Glomerular visceral epithelial cell (primary cell): ENCODE measurements at regions not wholly inside any gene's neighbourhood (a gene's known extent, or its start where the extent isn't known, plus 50 kb on each side); places are given as distances from the start of the nearest gene placed in this dataset.

ENCODE experiments used
- DNase-seq: peaks from one replicate; pipeline ENCODE4 v3.0.0-alpha.2; 2016; ENCODE audit errors: extremely low spot score

DNA sequence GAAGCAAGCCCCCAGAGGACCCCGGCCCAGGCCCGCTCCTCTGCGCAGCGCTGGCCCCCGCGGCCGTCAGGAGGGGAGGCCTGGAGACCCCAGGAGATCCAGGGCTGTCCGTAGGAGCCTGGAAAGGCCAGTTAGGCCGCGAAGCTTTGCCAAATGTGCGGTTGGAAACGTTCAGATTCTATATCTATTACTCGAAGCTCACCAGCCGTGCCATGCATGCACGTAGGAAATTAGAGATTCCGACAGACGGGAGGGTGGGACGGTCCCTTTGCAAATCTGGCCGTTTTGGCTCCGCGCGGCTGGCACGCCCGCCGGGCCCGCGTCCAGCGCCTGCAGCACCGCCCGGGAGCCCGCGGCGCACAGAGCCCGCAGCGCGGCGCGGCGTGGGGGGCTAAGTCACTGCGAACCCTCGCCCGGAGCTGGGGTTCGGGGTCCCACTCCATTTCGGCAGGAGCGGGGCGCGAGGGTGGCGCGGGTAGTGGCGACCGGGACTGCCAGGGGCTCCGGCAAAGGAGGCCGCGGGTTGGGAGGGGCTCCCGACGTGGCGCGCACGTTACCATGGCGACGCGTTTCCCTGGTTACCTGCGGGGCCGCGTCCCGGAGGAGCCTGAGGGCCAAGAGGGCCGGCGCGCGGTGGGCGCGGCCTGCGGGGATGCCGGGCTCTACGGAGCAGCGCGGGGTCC lies 488.6 kb upstream of the SMIM21 start:
- DNase-seq, result no peak

DNA sequence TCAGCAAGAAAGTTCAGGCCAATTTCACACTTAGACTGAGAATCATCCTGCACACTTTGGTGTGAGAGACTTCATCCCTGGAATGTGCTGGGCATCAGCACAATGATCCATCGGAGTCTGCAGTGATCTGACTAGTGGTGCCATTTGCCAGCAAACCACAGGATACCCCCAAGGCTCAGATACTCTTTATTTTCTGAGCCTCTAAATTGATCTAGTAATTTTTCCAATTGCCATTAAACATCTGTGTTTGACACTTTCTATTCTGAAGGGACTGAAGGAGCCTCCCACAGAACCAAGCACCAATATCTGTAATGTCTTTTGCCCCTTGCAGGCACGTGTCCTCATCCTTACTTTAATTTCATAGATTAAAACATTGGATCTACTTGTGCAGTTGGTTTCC lies 485.3 kb upstream of the SMIM21 start:
- DNase-seq, result no peak

DNA sequence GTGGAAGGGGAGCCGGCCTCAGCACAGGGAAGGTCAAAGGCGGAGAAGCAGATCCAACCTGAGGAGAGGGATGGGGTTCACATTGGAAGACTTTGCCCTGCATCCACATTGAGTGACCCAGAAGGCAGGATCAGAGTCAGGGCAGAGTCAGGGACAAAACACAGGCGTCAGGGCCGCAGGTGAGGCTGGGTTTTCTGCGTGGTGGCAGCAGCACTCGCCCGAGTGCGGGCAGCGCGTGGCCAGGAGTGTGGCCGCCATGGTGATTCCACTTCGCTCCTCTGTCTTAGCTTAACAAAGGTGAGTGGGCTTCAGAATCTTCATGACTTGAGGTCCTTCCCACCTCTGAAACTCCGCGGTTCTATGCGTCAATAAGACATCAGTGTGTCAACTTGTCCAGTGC lies 476.9 kb upstream of the SMIM21 start:
- DNase-seq, result no peak

DNA sequence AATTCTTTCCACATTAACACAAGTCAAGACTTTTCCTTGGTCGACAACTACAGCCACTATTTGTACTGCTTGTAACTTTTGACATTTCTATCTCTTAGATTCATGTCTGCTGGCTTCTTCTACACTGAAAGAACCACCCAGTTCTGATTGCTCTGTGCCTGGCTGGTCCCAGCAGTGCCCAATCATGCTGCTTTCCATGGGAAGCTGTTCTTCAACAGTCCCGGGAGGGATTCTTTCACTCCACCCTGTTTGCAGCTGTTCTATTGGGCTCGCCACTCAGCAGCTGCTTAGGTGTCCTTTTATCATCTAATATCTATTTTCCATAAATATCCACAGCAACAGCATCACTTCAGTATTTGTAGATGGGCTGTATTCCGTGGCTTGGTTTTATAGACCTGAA lies 471.1 kb upstream of the SMIM21 start:
- DNase-seq, result no peak

DNA sequence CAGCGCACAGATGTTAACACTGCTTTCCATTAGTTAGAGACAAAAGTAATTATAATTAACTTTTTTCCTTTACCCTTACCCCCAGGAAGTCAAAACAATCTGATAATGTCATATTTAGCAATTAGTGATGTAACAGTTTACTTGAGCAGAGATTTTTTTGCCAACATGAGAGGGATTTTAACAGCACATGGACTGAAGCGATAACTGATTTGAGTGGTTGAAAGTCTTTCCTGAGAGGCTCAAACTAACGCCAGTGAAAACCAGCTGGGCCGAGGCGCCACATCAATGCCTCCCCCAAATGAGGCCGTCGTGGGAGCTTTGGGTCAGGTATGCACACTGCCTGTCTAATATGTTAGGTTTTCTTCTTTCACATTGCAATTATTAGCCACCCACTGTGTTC lies 469.9 kb upstream of the SMIM21 start:
- DNase-seq, result no peak

DNA sequence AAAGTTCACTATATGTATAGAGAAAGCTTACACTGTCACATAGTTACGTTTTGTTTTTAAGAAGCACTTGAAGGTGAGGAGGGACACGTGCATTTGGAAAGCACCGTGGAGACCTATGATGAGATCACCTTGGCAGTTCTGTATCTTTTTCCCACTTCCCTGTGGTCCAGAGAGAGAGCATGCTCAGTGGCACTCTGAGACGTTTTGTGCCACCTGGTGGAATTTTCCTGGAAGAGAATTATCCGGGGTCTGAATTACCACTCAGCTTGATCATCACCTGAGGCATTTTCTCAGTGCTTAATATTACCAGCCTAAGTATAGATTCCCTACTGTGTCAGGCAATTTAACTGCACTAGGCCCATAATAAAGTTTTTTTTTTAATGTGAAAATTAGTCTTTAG lies 469.4 kb upstream of the SMIM21 start:
- no peak for DNase-seq

DNA sequence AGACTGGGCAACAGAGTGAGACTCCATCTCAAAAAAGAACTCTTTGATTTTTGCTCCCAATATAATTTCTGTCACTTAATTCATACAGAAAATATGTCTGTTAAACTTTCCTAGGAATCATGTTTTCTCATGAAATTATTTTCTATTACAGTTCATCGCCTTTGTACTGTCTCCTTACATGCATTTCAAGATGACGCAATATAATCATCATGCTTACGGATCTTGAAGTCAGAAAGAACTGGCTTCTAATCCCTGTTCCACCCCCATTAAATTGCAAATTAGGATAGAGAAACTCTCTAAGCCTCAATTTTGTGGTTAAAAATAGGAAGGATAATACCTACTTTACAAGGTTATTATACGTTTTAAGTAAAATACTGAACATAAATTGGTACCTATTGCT lies 467.6 kb upstream of the SMIM21 start:
- DNase-seq, result no peak

DNA sequence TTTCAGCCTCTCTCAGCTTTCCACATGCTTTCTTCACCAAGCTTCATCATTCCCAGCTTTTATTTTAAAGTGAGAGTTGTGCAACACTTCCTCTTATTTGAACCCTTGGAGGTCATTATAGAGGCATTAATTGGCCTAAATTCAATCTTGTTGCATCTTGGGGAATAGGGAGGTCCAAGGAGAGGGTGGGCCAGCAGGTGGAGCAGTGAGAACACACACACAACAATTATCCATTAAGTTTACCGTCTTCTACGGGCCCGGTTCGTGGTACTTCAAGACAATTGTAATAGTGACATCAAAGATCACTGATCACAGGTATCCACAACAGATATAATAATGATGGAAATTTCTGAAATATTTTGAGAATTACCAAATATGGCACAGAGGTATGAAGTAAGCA lies 457.2 kb upstream of the SMIM21 start:
- no peak for DNase-seq

DNA sequence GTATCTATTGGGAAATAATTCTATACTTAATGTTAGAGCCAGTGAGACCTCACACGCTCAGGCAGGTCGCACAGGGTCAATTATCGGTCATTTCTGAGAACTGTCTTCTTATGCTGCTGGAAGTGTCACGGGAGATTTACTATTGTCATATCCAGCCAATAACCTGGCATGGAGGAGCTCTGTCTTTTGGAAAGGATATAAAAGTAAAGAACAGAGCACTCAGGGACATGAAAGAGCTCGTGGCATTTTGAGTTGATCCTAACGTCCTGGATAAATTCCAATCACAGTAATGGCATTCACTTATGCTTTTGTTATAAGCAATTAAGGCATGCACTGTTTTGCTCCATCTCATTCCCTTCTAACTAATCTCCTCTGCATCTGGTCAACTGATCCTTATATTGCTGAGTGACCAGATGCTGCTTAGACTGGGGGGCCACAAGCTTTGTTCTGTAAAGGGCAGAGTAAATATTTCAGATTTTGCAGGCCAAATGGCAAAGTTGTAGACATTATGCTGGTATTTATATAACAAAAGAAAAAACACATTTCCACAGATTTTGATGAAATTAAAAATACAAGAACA lies 453.5 kb upstream of the SMIM21 start:
- no peak for DNase-seq

DNA sequence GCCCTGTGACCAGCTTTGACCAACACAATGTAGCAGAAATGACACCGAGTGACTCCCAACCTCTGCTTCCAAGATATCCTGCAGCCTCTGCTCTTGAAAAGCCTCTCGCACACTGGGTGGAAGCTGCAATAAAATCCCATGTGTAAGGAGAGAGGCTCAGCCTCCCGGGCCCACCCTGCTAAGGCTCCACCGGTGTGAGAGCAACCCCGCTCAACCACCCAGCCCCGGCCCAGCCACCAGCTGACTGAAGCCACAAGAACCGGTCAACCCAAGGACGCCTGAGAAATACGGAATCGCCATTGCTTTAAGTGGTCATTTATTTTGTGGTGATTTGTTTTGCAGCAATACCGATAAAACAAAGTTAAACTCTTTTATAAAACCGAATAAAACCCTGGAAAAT lies 452.8 kb upstream of the SMIM21 start:
- no peak for DNase-seq

DNA sequence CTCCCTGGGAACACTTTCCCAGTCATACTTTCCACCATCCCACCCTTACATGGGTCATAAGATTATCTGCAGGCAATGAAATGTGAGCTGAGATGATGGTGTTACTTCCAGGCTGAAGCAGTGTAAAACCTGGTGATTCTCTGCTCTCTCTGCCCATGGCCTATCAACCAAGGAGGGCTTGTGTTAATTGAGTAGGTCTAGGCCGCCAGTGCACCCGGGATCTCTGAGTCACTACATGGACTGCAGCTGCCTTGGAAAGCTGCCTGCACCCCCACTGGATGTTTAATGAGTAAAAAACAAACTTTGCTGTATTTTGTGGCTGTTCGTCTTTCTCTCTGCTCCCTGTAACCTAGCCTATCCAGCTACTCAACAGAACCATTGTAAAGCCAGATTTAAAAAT lies 451.7 kb upstream of the SMIM21 start:
- DNase-seq, result no peak

DNA sequence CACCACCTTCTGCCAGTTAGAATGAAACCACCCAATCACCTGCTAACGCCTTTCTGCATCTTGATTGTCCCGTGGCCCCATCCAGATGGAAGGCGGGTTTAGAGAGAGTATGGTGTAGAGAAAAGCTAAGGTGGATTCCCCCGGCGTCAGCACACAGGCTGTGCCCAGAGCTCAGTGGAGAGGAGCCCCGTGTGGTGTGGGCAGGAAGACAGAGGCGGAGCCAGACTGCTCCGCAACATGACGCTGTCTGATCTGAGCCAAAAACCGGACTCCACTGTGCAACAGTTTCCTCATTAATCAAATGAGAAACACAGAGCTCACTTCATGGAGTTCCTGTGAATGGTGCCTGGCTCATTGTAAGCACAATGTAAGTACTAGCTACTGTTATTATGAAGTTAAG lies 448.1 kb upstream of the SMIM21 start:
- no peak for DNase-seq

DNA sequence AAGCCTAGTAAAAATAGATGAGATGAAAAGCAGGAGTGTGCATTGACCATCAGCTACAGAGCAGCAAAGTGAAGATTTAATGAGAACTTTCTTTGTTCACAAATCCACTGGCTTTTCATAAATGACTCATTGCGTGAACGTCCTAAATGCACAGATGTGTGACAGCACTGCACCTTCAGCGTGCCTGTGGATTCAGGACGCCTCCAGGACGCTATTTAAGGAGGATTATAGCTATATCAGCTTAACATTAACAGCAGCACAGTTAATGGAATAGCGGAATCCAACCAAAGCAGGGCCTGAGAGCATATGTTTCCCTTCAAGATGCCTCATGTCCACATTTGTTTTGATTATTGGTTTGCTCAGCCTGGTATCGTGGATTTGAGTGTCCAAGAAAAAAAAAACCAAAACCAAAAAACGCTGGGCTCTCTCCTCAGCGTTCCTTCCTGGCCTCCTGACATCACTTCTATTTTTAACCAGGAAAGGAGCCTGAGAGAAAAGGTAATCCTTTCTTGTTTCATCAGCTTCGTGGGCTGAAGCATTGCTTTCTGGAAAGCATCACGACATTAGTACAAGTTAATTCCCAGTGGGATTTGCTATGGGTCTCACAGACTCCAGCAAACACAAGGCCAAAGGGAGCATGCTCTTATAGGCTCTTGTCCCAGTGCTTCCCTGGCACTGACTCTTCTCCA lies 447.0 kb upstream of the SMIM21 start:
- no peak for DNase-seq

DNA sequence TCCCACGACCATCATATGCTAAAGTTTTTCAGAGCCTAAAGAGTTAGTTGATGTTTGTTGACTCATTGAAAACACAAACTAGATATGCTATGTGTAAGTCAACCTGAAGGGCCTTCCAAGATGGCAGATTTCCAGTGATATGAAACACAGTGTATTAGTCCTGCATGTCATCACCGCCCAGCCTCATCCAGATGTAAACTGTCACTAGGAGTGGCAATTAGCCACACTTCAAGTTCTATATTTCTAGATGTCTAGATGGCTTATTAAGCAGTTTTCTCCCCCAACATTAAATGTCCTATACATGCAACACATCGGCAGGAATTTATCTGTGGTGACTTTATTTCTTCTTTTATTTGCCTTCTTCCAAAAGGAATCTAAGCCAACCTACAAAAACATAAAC lies 444.1 kb upstream of the SMIM21 start:
- no peak for DNase-seq

DNA sequence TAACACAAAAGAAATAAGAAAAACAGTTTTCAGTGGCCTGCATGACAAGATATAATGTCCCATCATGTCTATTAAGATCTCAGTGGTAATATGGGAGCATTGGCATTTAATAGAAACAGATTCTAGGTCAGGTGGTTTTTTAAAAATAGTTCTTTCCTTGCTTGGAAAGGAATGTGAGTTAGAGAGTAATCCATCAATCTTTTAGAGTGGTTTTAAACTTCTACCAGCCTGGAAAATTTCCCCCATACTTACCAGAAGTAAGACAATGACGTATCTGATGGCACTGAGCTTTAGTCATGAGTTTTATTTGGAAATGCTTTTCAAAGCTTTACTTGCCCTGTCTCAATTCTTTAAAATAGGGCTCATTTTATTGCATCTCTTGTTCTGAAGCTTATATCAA lies 441.7 kb upstream of the SMIM21 start:
- DNase-seq, result no peak

DNA sequence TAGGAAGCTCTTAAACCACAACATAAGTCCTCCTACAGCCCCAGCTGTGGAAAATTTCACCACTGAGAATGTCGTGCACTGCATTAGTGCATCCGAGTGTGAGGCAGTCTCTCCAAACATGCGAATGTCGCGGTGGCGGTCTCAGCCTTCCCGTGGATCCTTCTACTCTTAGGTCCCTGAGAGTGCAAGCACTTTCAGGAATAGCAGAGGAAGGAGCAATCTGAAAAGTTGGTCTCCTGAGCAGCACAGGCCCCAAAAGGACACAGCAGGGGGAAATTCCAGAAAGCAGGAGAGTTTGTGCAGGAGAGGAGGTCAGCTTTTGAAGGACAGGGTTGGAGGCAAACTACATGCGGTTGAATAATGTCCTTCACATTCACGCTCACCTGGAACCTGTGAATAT lies 440.5 kb upstream of the SMIM21 start:
- DNase-seq, result no peak

DNA sequence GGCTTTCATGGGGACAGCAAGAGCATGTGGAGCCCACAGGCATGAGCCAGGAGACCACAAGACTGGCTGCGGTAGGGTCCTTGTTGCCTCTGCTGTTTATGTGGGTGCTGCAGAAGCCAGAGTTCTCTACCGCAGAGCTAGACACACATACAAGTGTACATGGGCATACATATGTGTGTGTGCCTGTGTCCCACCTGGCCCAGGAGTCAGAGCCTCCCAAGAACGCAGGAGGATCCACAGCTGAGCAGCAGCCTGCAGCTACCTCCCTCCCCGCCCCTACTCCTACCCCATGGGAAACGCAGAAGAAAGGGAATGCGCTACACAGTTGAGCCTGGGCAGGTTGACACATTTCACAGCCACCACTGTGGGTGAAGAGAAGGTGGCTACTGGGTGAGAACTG lies 438.1 kb upstream of the SMIM21 start:
- DNase-seq, result no peak

DNA sequence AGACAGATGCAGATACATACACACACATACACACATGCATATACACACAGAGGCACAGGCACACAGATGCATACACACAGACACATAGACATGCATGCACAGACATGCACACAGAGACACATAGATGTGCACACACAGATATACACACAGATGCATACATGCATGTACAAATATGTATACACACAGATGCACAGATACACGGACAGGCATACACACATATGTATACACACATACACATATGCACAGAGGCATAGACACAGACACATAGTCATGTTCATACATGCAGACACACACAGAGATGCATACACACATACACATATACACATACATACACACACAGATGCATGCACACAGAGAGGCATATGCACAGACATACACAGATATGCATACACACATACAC lies 437.3 kb upstream of the SMIM21 start:
- no peak for DNase-seq

DNA sequence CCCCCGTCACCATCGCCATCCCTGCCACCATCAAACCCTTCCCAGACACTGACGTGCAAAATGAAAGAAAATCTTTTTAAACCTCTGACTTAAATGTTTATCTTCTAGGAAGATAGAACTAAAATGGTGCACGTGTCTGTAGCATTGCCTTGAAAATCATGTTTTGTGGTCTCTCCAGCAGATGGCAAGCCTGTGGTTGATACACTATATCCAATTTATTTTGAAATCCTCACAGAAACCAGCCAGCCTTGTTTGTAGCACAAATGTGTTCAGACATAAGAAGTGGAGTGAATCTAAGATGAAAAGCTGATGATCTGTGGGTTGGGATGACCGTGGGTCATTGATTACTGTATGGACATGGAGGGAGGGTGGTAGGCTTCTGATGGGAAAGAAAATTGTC lies 436.2 kb upstream of the SMIM21 start:
- DNase-seq, result no peak

DNA sequence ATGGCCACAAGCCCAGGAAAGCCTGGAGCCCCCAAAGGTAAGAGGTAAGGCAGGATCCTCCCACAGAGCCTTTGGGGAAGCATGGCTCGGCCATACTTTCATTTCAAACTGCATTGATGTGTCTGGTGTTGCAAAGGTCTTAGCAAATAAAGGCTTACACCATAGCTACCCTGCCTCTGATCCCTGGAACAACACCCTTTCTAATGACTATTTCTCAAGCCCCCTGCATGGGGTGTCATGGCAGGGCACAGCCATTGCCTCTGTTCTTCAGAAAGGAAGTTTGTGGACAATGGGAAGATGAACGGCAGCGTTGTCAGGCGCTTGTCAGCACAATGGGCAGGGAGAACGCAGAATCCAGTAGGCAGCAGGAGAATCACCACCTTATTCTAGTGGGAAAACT lies 435.0 kb upstream of the SMIM21 start:
- DNase-seq, result no peak

DNA sequence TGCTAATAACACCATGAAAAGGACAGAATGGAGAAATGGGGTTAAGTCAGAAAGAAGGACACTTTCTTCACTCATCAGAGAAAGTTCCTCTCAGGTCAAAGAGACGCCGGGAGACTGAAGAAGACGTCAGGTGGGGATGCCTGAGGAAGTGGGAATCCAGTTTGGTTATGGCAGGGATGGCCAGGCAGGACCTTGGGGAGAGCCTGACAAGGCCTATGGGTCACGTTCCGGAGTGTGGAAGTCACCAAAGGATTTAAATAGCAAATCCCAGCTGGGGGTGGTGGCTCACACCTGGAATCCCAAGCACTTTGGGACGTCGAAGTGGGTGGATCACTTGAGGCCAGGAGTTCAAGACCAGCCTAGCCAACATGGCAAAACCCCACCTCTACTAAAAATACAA lies 432.7 kb upstream of the SMIM21 start:
- no peak for DNase-seq

DNA sequence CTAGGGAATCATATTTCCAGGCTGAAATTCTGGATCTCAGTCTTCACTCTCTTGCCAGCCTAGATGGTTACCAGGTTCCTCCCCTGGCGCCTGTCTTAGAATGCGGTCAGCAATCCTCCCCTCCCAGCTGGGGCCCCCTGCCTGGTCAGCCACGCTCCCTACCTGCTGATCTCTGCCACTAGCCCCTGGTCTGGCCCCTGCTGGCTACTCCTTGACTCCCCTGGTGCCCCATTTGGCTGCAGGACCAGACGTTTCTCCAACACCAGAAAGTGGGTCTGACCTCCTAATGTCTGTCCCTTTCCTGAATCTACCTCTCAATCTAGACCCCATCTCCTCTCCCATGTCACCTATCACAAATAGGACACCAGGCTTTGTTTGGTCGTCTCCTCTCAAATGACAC lies 432.0 kb upstream of the SMIM21 start:
- DNase-seq, result no peak

DNA sequence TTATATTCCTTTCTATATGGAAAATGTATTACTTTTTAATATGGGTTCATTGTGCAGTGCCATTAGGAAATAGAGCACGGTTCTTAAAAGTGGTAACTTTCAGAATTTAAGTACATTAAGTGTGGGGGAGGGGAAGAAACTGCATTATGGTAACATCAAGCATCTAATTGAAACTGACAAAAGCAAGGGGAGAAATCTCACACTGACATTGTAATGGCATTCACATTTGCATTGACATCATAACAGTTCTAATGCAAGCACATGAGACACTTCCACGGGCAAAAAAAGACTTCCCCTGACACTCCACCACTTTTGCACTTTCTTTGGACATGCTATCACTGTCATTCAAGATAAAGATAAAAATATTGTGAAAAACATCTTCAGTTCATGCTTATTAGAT lies 431.3 kb upstream of the SMIM21 start:
- no peak for DNase-seq

DNA sequence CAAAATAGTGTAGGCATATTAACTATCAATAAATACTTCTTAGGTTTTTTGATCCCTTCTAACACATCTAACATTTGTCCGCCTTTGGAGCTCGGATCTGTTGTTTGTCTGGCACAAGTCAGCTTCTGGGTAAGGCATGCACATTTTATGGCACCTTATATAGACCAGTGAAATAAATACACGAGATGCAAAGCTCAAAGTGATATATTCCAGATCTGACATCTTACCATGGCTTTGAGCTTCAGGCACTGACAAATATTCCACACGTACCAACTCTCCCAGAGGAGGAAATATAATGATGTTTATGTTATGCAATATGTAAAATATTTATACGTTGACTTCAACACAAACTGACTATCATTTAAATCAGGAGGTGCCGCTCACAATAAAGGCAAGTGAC lies 430.1 kb upstream of the SMIM21 start:
- no peak for DNase-seq
